Skeletal muscle satellite cell (primary cell): ENCODE measurements at regions not wholly inside any gene's neighbourhood (a gene's known extent, or its start where the extent isn't known, plus 50 kb on each side); places are given as distances from the start of the nearest gene placed in this dataset.

Experiments
- H3K27me3 ChIP-seq: 2 replicates; pipeline ENCODE4 v1.7.0; 2013; ENCODE audit warnings: low read length; ENCODE audit not compliant: control insufficient read depth, insufficient read depth
- H3K36me3 ChIP-seq: 2 replicates; pipeline ENCODE4 v1.7.0; 2013; ENCODE audit warnings: mild to moderate bottlenecking, control low read depth, low read length; ENCODE audit not compliant: insufficient read depth
- H3K4me1 ChIP-seq: 2 replicates; pipeline ENCODE4 v1.7.0; 2013; ENCODE audit warnings: low read length; ENCODE audit not compliant: control insufficient read depth, insufficient read depth
- H3K4me2 ChIP-seq: 2 replicates; pipeline ENCODE4 v1.7.0; 2013; ENCODE audit warnings: mild to moderate bottlenecking, low read length
- H3K4me3 ChIP-seq: 2 replicates; pipeline ENCODE4 v1.7.0; 2013; ENCODE audit warnings: low read length
- H3K9ac ChIP-seq: 2 replicates; pipeline ENCODE4 v1.7.0; 2013; ENCODE audit warnings: mild to moderate bottlenecking, low read depth, low read length, moderate library complexity
- H3K9me3 ChIP-seq: replicated peaks from 2 replicates; pipeline ENCODE4 v1.7.0; 2013; ENCODE audit warnings: mild to moderate bottlenecking, control low read depth, low read length

DNA sequence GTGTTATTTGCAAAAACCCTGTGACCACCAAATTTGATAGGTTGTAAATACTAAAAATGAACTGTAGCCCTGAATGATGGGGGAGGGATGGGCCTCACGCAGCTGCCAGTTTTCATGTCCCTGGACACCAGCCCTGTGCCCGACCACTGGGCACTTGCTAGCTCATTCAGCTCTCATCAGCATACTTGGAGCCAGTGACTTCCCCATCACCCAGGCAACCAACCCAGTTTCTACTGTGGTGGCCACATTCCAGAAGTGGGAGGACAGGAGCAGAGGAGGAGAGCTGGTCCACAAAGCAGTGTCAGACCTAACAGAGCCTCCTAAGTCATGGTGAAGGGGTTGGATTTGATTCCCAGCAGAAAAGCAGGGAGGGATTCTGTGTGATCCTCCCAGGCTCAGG, 128.2 kb downstream of the CPEB2 start:
- H3K36me3 ChIP-seq, result no peaks in the 10 kb centered on the region

GRCh38 chr4:15131551-15131950, 129.3 kb downstream of the CPEB2 start:
- H3K36me3 ChIP-seq, result no peaks in the 10 kb centered on the region
- H3K4me3 ChIP-seq, result no peak overlapping the region
- H3K9ac ChIP-seq, result no peak overlapping the region
- no peaks in the 10 kb centered on the region for H3K9me3 ChIP-seq
- H3K4me2 ChIP-seq, result no peak overlapping the region
- H3K27me3 ChIP-seq, result peaks cover 26% of the 10 kb centered on the region
- no peaks in the 10 kb centered on the region for H3K4me1 ChIP-seq

More for the DNA sequence above, 128.2 kb downstream of the CPEB2 start:
- no peaks in the 10 kb centered on the region for H3K9me3 ChIP-seq
- peaks cover 26% of the 10 kb centered on the region for H3K27me3 ChIP-seq
- H3K4me1 ChIP-seq, result no peaks in the 10 kb centered on the region
- H3K4me2 ChIP-seq, result no peak overlapping the region
- no peak overlapping the region for H3K9ac ChIP-seq
- no peak overlapping the region for H3K4me3 ChIP-seq

GRCh38 chr4:15132739-15133138, 130.5 kb downstream of the CPEB2 start:
- Histone ChIP-seq H3K9ac (no peak overlapping the region), H3K4me2 (no peak overlapping the region), H3K4me3 (no peak overlapping the region), H3K9me3 (no peaks in the 10 kb centered on the region), H3K27me3 (peaks cover 25% of the 10 kb centered on the region), H3K36me3 (no peaks in the 10 kb centered on the region), H3K4me1 (no peaks in the 10 kb centered on the region)

- H3K9me3 ChIP-seq, result no peaks in the 10 kb centered on the region
- H3K4me3 ChIP-seq, result no peak overlapping the region
- H3K27me3 ChIP-seq, result no peaks in the 10 kb centered on the region
- H3K9ac ChIP-seq, result no peak overlapping the region
- no peaks in the 10 kb centered on the region for H3K36me3 ChIP-seq
- peaks cover 7% of the 10 kb centered on the region for H3K4me1 ChIP-seq
- no peak overlapping the region for H3K4me2 ChIP-seq
These were observed 137.3 kb downstream of the CPEB2 start for GRCh38 chr4:15139599-15139998.

DNA sequence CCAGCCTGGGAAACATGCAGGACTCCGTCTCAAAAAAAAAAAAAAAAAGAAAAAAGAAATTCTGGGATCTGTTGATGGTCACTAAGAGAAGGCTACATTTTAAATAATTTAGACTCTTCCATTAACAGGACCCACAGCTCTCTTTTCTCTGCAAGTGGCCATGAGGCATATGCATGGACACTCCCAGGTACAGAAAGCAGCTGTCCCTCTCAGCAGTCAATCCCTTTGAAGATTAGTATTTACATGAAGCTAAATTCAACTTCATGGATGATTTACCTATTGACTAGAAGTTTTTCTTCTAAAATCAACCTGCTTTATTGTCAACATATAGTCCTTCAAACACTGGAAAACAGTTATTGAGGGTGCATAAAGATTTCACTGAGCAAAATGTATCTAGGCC, 139.9 kb downstream of the CPEB2 start:
- no peak overlapping the region for H3K4me2 ChIP-seq
- H3K27me3 ChIP-seq, result no peaks in the 10 kb centered on the region
- no peaks in the 10 kb centered on the region for H3K36me3 ChIP-seq
- peaks cover 7% of the 10 kb centered on the region for H3K4me1 ChIP-seq
- no peak overlapping the region for H3K4me3 ChIP-seq
- no peaks in the 10 kb centered on the region for H3K9me3 ChIP-seq
- no peak overlapping the region for H3K9ac ChIP-seq

DNA sequence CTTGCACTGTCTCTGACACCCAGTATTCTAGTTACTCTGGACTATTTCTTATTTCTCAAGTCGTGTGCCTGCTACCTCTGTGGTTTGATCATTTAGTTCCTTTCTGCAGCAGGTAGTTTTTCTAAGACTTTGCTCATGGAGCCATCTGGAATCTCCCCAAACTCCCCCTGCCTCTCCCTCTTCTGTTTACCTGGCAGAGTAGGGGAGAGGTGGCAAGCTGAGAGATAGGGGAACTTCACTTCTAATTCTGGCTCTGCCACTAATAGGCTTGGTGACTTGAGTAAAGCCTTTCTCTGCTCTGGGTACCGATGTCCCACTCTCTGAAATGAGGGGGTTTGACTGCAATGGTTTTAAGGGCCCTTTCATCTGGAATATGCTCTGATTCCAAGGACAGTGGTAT, 141.3 kb downstream of the CPEB2 start:
- Histone ChIP-seq H3K9me3 (no peaks in the 10 kb centered on the region), H3K4me2 (no peak overlapping the region), H3K4me3 (no peak overlapping the region), H3K36me3 (no peaks in the 10 kb centered on the region), H3K27me3 (no peaks in the 10 kb centered on the region), H3K4me1 (peaks cover 7% of the 10 kb centered on the region), H3K9ac (no peak overlapping the region)

DNA sequence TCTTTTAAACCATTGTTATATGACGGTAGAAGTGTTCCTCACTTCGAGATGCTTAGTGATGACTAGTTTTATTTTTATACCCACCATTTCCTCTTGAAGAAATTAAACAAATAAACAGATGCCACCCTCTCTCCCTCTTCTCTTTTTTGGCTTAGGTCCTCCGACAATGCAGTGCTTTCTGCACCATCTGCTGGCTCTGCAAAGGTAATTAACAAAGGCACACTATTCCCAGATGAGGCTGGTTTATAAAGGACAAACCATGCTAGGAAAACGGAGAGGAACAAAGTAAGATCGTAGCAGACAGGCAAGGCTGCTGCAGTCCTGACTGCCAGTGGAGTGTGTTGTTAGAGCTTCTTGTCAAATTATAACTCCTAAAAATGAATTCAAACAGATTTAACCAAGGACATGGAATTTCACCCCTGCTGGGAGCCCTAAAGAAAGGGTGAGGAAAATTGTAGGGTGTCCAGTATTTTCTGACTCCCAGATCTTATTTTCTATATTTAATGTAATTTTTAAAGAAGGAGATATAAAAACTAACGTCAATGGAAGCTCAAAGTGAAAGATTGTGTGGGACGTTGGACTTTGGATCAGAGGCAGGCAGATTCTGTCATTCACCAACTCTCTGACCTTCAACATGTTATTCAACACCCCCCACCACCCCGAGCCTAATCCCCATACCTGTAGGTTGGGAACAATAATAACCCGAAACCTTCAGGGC, 142.1 kb downstream of the CPEB2 start:
- no peak overlapping the region for H3K4me2 ChIP-seq
- peaks cover 12% of the 10 kb centered on the region for H3K4me1 ChIP-seq
- H3K27me3 ChIP-seq, result no peaks in the 10 kb centered on the region
- H3K9ac ChIP-seq, result no peak overlapping the region
- no peaks in the 10 kb centered on the region for H3K36me3 ChIP-seq
- H3K4me3 ChIP-seq, result no peak overlapping the region
- no peaks in the 10 kb centered on the region for H3K9me3 ChIP-seq

DNA sequence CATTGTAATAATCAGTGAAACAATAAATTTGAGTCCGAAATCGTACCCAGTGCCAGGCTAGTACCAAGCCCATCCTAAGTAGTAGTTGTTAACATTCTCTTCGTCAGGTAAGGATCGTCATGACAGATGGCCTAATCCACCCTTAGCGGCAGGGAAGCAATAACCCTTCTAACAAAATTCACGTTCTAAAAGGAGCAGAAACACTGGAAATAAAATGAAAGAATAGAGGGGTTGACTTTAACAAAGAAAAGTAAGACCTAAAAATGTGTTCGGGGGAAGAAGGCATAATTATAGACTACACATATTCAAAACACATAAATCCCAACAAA, 142.7 kb downstream of the CPEB2 start:
- Histone ChIP-seq H3K9me3 (no peaks in the 10 kb centered on the region), H3K4me1 (peaks cover 18% of the 10 kb centered on the region), H3K4me2 (no peak overlapping the region), H3K9ac (no peak overlapping the region), H3K4me3 (no peak overlapping the region), H3K36me3 (no peaks in the 10 kb centered on the region), H3K27me3 (no peaks in the 10 kb centered on the region)

- H3K4me2 ChIP-seq, result no peak overlapping the region
- H3K9ac ChIP-seq, result no peak overlapping the region
- no peaks in the 10 kb centered on the region for H3K27me3 ChIP-seq
- H3K4me1 ChIP-seq, result peaks cover 24% of the 10 kb centered on the region
- no peaks in the 10 kb centered on the region for H3K36me3 ChIP-seq
- H3K9me3 ChIP-seq, result no peaks in the 10 kb centered on the region
- no peak overlapping the region for H3K4me3 ChIP-seq
These were observed 143.4 kb downstream of the CPEB2 start for GRCh38 chr4:15145709-15146108.

- H3K4me1 ChIP-seq, result peaks cover 24% of the 10 kb centered on the region
- no peak overlapping the region for H3K9ac ChIP-seq
- H3K4me3 ChIP-seq, result no peak overlapping the region
- no peaks in the 10 kb centered on the region for H3K36me3 ChIP-seq
- H3K27me3 ChIP-seq, result no peaks in the 10 kb centered on the region
- no peak overlapping the region for H3K4me2 ChIP-seq
- no peaks in the 10 kb centered on the region for H3K9me3 ChIP-seq
These were observed 145.4 kb downstream of the CPEB2 start for GRCh38 chr4:15147714-15148113.

DNA sequence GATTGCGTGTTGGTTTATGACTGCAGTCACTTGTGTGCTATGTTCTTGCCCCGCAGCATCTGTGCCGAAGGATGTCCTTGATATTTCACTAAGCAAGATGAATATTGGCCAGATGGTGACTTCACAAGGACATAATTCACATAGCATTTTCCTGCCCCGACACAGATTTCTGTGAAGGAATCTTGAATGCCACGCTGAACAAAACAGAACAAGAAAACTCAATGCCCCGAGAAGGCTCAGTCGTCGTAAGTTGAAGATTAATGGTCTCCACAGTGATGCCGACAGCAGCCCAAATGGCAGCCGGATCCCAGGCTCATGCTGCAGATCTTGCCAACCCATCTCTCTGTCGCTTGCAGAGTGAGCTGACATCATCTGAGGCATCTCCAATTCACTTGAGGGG, 145.9 kb downstream of the CPEB2 start:
- H3K4me2 ChIP-seq, result no peak overlapping the region
- H3K9me3 ChIP-seq, result no peaks in the 10 kb centered on the region
- H3K4me1 ChIP-seq, result peaks cover 24% of the 10 kb centered on the region
- H3K4me3 ChIP-seq, result no peak overlapping the region
- H3K36me3 ChIP-seq, result no peaks in the 10 kb centered on the region
- no peaks in the 10 kb centered on the region for H3K27me3 ChIP-seq
- no peak overlapping the region for H3K9ac ChIP-seq

DNA sequence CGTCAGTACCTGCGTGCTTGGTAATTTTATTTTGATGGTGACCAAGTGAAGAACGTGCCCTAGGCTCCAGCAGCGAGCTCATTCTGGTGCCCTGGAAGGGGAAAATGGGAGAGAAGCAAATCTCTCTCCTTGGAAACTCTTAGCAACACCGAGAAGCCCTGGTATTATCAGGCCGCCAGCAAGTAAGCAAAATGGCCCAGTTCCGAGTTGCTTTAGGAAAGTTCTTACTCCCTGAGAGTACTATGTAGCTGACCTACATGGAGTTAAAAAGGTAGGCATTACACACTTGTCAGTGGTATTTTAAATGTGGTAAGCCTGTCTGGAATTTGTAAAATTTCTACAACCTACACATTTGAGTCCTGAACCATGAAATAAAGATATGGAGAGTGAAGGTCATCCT, 146.4 kb downstream of the CPEB2 start:
- H3K27me3 ChIP-seq, result no peaks in the 10 kb centered on the region
- no peaks in the 10 kb centered on the region for H3K9me3 ChIP-seq
- H3K4me1 ChIP-seq, result peaks cover 24% of the 10 kb centered on the region
- H3K36me3 ChIP-seq, result no peaks in the 10 kb centered on the region
- H3K4me3 ChIP-seq, result no peak overlapping the region
- no peak overlapping the region for H3K9ac ChIP-seq
- H3K4me2 ChIP-seq, result no peak overlapping the region
